RCC 7860 (cell line): ENCODE measurements at regions not wholly inside any gene's neighbourhood (a gene's known extent, or its start where the extent isn't known, plus 50 kb on each side); places are given as distances from the start of the nearest gene placed in this dataset.

Source experiments
- DNase-seq: peaks from one replicate; pipeline ENCODE4 v3.0.0-alpha.2; 2015; ENCODE audit warnings: low spot score
- FAIRE-seq: peaks from 2 replicates; lab custom pipeline; 2012; peaks lifted over from hg19 to GRCh38; lab: Jason Lieb, UNC

DNA sequence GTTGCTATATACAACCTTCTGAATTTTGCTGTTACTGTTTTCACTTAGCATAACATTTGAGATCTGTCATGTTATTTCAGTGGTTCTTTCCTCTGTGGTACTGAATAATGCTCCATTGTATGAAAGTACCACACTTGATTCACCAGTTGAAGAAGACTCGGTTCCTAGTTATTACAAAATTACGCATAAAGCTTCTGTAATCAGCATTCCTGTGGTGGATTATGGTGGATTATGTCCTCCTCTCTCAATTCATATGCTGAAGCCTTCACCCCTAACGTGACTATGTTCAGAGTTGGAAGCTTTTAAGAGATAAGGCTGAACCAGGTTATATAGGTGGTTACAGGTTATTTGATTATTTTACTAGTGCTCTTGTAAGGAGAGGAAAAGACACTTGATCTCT is 2143.5 kb upstream of the AGA start:
- no peak for DNase-seq
- no peak for FAIRE-seq

DNA sequence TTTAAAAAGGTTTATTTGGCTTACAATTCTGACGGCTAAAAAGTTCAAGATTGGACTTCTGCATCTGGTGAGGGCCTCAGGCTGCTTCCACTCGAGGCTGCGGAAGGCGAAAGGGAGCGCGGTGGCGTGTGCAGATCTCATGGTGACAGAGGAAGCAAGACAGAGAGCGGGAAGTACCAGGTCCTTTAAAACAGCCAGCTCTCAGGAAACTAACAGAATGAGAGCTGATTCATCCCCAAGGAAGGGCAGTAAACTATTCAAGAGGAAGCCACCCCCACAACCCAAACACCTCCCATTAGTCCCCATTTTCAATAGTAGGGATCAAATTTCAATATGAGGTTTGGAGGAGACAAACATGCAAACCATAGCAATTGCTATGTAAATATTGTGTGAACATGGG is 2144.2 kb upstream of the AGA start:
- FAIRE-seq = no peak
- DNase-seq = no peak

DNA sequence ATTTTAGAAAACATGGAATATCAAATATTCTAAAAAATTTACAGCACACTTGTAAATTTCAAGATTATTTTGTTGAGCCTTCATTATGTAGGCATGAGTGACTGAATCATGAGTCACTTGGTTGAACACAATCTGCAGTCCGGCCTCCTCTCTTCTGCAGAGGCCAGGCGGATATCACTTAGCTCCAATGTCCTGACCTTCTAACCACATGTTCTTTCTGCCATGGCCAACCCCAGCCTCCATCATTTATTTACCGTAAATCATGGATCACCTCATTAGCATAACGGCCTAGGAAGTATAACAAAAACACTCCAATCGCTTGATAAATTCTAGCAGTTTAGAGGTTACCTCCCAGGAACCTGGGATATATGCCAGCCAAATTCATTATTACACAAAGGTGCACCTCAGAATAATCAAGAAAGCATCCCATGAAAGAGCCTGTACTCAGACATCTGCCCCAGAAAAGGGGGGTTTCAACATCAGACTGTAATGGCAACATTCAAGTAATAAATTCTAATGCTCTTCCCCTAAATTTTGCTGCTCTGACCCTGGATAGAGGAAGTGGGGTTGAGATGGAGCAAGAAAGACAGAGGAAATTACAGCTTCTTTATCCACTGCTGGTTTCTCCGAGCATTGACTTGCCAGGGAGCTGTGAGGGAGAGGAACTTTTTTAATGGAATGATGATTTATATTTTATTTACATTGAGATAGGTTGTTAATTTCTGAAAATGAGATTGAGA is 2153.6 kb upstream of the AGA start:
- peak; percentile 20 for DNase-seq
- peak; percentile 30 for FAIRE-seq

DNA sequence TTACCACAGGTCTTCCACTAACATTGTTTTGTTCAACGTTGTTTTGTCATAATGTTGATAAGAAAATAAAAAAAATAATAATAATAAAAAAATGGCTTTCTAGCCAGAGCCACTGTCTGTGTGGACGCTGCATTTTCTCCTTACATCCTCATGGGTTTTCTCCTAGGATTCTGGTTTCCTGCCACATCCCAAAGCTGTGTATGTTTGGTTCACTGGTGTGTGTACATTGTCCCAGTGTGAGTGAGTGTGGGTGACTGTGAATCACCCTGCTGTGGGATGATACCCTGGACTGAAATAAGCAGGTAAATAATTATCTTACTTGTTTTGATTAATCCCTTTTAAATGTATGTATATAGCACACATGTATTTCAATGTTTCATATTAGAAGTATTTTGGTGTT is 2154.4 kb upstream of the AGA start:
- DNase-seq (no peak), FAIRE-seq (no peak)

DNA sequence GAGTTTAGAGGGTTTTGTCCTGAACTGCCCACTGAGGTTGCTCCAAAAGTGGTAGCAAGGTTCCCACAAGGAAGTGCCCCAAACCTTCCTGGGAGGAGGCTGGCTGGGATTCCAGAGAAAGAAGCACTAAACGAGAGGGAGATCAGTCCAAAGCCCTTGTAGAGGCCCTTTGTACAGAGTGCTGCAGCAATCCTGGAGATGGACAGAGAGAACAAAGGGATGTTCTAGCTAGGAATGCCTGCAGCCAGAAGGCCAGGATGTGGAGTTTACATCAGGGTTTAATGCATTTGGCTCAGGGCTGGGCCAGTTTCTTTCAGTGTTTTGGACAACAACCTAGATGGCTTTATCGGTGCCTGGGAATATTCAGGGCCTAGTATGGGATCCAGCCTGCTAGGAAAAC is 2155.1 kb upstream of the AGA start:
- no peak for FAIRE-seq
- no peak for DNase-seq

DNA sequence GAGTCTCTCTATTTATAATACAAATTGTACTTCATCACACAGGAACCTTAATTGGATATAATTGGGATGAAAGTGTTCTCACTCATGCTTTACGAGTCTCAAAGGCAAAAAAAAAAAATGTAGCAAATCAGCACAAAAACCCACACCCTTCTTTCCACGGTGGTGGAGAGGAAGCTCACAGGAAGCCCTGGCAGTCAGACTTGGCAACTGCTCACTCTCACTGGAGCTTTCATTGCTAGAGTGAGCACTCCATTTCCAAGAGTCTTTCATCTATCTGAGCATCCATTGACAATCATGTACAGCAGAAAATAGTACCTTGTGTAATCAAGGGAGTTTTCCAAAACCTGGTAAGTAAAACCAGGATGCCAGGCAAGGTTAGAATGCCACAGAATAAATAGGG is 2159.4 kb upstream of the AGA start:
- FAIRE-seq = no peak

DNA sequence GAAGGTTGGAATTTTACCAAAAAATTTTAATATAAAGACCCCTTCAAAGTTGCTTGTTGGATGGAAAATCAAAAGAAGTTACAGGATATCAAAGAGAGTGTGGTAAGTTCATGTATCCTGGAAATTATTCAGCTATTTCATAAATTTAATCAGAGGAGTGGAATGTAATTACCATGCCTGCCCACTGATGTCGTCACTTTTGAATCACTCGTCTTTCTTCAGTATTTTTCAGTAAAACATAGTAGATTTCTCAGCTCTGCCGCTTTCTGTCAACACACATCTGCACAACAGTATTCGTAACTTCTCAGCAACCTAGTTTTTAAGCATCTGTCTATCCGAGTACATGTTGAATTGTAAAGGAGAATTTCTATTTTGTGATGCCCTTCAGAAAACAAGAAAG is 2163.0 kb upstream of the AGA start:
- FAIRE-seq (no peak), DNase-seq (no peak)

More for the DNA sequence above, 2159.4 kb upstream of the AGA start:
- no peak for DNase-seq

DNA sequence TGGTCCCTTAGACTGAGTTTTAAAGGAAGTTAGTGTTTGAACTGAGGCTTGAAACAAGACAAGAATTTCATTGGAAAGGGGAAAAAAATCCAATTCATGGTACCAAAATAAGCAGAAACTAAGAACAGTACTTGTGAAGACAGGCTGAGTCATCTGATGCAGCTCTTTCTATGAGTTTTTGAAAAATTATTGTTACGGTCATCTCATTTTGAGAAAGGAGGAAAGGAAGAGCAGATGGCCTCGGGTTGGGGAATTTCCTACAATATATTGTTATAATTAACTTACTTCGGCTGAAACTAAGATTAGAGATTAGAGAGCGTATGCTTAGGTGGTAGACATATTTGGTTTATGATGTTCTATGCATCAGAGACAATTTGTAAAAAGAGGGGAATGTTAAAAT is 2164.8 kb upstream of the AGA start:
- DNase-seq = no peak
- FAIRE-seq = no peak

DNA sequence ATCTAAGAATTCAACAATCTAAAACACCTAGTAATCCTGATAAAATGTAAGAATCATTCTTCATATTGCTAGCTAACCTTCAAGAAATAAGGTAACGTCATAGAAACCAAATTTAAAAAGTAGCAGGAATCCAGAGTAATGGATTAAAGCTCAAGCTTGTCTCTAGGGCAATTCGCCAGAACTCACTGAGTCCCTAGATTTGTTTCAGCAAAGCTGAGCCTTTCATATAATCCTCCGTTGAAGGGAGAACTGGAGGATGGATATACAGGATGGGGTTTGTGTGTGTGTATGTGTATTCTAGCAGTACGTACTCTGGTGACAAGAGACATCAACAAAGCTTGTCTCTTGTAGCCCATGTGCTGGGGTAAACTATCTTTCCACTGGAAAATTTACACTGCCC is 2173.5 kb upstream of the AGA start:
- DNase-seq (no peak), FAIRE-seq (no peak)

DNA sequence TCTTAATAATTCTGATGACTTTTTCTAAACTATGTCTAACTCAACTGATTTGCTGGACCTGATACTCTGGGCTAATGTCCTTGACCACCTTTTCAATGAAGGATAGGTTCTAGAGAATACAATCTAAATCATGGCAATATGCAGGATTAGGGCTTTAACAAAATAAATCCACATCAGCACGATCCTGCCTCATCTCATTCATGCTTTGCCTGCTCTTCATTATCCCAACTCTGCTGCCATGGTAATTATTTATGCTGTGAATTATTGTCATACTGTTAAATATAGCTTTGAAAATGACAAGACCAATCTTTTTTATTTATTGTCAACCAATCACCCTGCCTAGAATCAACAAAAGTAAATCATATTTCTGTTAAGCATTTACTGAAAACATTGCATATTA is 2176.7 kb upstream of the AGA start:
- FAIRE-seq = no peak

DNA sequence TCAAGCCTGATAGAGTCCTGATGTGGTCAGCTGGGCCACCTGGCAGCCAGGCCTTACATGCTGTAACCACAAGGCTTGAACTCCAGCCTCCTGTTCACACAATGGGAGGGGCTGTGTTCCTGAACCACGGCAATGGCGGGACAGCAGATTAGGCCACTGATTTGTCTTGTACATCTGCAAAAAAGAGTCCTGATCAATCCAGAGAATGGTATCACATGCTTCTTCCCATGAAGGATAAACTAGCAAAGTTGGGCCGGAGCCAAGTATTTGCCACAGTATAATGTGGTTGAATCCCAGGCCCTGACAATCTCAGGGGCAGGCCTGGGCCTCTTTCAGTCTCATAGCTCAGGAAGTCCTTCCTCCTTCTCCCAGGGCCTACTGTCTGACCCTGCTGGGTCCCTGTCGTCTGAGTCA is 2182.5 kb upstream of the AGA start:
- DNase-seq = peak; percentile 20

More for the DNA sequence above, 2176.7 kb upstream of the AGA start:
- DNase-seq = no peak

DNA sequence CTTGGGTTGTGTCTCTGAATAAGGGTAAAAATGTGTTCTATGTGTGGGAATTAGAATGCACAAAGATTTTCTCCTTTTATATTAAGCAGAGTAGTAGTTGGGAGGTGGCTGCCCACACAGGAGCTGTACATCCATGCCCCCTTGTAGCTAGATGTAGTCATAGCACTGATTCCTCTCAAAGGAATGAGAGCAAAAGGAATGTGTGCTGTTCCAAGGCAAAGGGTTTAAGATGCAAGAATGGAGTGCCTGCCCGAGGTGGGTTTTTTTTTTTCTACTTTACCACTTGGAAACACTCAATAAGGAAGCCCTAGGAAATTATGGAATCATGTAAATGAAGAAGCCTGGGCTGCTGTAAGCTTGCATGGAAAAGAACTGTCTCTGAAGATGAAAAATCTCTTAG is 2183.2 kb upstream of the AGA start:
- DNase-seq (no peak), FAIRE-seq (no peak)

More for the DNA sequence above, 2182.5 kb upstream of the AGA start:
- FAIRE-seq = no peak

DNA sequence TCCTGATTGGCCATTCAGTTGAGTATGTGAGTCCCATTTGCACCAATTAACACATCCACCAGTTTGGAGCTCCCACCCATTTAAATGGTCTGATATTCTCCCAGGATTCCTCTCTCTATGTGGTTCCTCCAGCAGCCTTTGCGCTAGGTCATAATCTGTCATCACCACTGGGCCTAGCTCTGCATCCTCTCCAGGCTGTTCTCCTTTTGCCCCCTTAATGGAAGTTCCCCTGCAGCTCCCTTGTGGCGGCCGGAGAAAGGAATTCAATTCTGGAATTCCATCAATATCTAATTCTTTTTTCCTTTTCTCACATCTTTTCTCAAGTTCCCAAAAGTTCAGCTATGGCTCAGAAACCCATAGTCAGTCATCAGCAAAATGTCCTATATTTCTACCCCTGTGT is 2184.4 kb upstream of the AGA start:
- DNase-seq = no peak
- no peak for FAIRE-seq

DNA sequence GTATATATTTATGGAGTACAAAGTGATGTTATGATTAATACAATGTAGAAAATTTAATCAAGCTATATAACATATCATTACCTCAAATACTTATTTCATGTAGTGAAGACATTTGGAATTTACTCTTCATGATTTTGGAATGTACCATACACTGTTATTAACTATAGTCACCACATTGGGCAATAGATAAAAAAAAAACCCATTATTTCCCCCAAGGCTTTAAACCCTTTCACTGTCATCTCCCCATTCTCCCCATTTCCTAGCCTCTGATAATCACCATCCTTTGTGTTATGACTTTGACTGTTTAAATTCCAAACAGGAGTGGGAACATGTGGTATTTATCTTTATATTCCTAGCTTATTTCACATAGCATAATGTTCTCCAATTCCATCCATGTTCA is 2189.1 kb upstream of the AGA start:
- DNase-seq (no peak), FAIRE-seq (no peak)

DNA sequence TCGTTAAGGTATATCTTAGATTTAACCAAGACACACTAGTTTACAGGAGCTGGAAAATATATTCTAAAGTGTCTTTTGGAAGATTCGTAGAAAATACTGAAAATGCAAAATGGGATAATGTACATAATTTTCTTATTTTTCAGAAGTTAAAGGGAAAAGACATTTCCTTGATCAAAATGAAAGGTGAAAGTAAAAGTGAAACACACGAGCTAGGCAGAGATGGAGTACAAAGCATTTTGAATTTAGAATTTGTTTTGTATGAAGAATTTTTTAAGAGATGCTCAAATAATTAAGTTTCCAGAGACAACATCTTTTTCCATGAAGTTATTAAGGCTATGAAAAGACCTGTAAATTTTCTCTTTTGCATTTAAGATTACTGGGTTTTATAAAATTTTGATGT is 2192.6 kb upstream of the AGA start:
- FAIRE-seq = no peak
- no peak for DNase-seq

DNA sequence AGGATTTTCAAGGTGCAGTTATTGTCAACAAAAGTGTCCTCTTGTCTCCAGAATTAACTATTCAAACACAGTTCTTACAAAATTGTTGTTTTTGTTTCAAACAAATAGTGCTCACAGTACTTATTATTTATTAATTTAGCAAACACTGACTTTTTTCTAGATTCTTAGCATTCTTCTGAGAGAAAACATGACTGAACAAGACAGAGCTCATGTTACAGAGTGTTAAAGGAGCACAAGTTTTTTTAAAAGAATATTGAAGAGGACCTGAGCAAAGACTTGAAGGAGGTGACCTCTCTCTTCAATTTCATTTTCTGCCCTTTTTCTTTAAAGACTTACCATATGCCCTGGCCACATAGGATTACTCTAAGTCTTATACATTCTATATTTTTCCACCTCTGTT is 2220.3 kb upstream of the AGA start:
- DNase-seq = no peak
- no peak for FAIRE-seq

DNA sequence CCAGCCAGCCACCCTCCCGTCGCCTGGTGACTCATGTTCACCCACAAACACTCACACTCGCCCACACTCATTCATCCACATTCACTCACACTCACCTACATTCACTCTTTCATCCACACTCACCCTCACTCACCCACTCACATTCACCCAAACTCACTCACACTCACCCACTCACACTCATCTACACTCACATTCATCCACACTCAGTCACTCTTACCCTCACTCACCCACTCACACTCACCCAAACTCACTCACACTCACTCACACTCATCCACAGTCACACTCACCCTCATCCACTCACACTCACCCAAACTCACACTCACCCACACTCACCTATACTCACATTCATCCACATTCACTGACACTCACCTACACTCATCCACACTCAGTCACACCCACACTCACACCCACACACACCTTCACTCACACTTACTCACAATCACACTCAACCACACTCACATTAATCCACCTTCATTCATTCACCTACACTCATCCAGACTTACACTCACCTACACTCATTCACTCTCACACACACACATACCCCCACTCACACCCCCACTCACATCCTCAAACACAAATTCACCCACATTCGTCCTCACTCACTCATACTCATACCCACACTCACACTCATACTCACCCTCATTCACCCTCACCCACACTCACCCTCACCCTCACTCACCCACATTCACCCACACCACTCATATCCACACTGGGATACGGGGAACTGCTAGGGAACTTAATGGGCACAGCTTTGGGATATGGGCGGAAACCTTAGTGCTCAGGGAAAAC is 2221.6 kb upstream of the AGA start:
- no peak for DNase-seq

DNA sequence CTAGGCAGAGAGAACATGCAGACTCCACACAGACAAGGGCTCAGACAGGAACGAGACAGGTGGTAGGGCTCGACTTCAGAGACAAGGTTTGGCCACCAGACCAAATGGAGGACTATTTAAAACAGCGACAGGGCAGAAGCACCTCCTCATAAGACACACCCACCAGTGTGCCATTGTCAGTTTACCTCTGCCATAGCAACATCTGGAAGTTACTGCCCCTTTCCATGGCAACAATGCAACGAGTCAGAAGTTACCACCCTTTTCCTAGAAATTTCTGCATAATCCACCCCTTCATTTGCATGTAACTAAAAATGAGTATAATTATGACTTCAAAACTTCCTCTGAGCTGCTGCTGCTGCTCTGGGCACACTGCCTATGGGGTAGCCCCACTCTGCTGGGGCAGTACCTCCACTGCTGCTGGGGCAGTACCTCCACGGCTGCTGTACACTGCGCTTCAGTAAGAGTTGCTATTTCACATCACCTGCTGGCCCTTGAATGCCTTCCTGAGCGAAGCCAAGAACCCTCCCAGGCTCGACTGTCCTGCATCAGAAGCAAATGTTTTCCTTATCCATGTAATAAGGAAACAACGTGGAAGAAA is 2222.3 kb upstream of the AGA start:
- no peak for FAIRE-seq

More for the DNA sequence above, 2221.6 kb upstream of the AGA start:
- no peak for FAIRE-seq

DNA sequence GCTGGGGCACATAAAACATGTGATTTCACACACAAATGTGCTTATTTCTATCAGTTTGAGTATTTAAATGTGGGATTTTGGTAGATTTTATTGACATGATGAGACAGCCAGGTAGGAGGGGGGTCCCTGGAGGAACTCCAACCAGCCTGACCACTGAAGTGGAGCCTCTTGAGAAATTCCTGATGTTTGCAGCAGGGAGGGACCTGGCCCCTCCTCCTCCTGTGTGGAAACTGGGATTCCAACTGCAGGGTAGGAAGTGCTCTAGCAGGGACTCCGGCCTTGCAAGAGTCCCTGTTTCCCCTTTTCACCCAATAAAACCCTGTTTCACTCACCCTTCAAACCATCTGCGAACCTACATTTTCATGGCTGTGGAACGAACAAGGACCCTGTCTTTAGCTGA is 2224.0 kb upstream of the AGA start:
- no peak for FAIRE-seq
- DNase-seq = no peak

More for the DNA sequence above, 2222.3 kb upstream of the AGA start:
- DNase-seq = no peak

DNA sequence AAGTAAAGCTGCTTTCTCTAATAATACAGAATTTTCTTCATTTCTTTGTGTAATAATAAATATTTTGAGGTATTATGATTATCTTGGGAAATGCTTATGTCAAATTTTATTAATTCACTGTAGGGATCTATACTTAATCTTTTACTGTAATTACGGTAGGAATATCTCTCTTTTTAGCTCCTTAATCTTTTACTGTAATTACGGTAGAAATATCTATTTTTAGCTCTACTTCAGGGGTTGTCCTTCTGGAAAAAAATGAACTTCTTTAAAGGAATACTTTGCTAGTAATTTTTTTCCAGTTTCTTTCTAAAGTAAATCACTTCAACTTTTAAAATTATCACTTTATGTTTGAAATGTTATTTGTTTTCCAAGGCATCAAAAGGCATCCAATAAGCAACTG is 2229.4 kb upstream of the AGA start:
- no peak for DNase-seq
- no peak for FAIRE-seq

DNA sequence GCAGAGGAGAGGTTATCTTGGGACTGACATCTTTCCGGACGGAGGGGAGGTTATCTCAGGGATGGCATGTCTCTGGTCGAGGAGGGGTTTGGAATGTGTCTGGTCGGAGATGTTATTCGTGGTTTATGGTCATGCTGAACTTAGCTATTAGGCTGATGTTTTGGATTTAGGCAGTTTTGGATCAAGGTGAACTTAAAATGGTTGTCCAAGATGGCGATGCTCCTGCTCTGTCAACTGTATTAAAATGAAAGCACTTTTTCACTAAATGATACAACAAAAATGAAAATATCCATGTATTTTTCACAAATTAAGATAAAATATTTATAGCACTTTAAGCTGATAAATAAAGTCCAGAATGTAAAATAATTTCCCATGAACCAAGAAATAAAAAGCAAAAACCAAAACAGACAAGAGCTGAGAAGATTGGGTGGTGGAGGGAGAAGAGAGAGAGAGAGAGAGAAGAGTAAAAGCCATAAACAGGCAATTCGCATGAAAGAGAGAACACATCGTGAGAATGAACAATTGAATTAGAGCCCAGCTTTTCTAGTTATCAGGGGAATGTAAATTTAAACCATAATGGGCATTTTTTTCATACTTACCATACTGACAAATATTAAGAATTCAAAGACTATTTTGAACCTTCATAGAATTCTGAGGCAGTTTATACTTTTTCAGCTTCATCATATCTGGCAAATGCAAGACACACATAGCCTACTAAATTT is 2236.0 kb upstream of the AGA start:
- DNase-seq (no peak), FAIRE-seq (no peak)
